Smooth muscle cell (in vitro differentiated cells): ENCODE measurements at regions not wholly inside any gene's neighbourhood (a gene's known extent, or its start where the extent isn't known, plus 50 kb on each side); places are given as distances from the start of the nearest gene placed in this dataset.

Experiments
- DNase-seq: peaks from one replicate; lab custom pipeline; 2025; ENCODE audit not compliant: unreplicated experiment; lab: John Stamatoyannopoulos, UW
- H2AFZ ChIP-seq: fragments of 200-600 bp; sonication (generic); 2 replicates; pipeline ENCODE4 v1.6.0; 2016; ENCODE audit warnings: antibody characterized with exemption, low read depth, mild to moderate bottlenecking
- H3F3A ChIP-seq: fragments of 200-600 bp; sonication (generic); 2 replicates; pipeline ENCODE4 v1.6.0; 2017; ENCODE audit warnings: antibody characterized with exemption, low read depth
- H3K27ac ChIP-seq: fragments of 200-600 bp; sonication (generic); 2 replicates; pipeline ENCODE4 v1.5.1; 2016; ENCODE audit warnings: low read depth, mild to moderate bottlenecking
- H3K27me3 ChIP-seq: fragments of 200-600 bp; sonication (generic); 2 replicates; pipeline ENCODE4 v1.6.1; 2016; ENCODE audit warnings: low read depth, mild to moderate bottlenecking
- H3K36me3 ChIP-seq: fragments of 200-600 bp; sonication (generic); 2 replicates; pipeline ENCODE4 v1.5.1; 2016; ENCODE audit warnings: low read depth
- H3K4me1 ChIP-seq: fragments of 200-600 bp; sonication (generic); 2 replicates; pipeline ENCODE4 v1.5.1; 2016; ENCODE audit warnings: low read depth
- H3K4me2 ChIP-seq: fragments of 200-600 bp; sonication (generic); 2 replicates; pipeline ENCODE4 v1.6.0; 2016; ENCODE audit warnings: mild to moderate bottlenecking
- H3K4me3 ChIP-seq: fragments of 200-600 bp; sonication (generic); 2 replicates; pipeline ENCODE4 v1.5.1; 2016; ENCODE audit warnings: mild to moderate bottlenecking
- H3K79me2 ChIP-seq: fragments of 200-600 bp; sonication (generic); 2 replicates; pipeline ENCODE4 v1.6.0; 2016; ENCODE audit warnings: low read depth, mild to moderate bottlenecking
- H3K9ac ChIP-seq: fragments of 200-600 bp; sonication (generic); 2 replicates; pipeline ENCODE4 v1.6.0; 2016; ENCODE audit warnings: low read depth
- H3K9me3 ChIP-seq: fragments of 200-600 bp; sonication (generic); replicated peaks from 2 replicates; pipeline ENCODE4 v1.5.1; 2016; ENCODE audit warnings: low read depth
- H4K20me1 ChIP-seq: fragments of 200-600 bp; sonication (generic); 2 replicates; pipeline ENCODE4 v1.6.0; 2016; ENCODE audit warnings: low read depth
- CTCF ChIP-seq: fragments of 200-600 bp; sonication (generic); IDR thresholded peaks from 2 replicates; pipeline ENCODE4 v1.5.1; 2017; ENCODE audit warnings: borderline replicate concordance, mild to moderate bottlenecking, antibody characterized with exemption; ENCODE audit not compliant: insufficient read depth, poor library complexity, severe bottlenecking
- WGBS: methylation state at CpG from one replicate; pipeline ENCODE4 v1.1.7; 2016; ENCODE audit warnings: low lambda C conversion rate; 5-methylcytosine and 5-hydroxymethylcytosine counted together

- H3K9me3 ChIP-seq = no peaks in the 10 kb centered on the region
These were observed 427.4 kb downstream of the AACS start for GRCh38 chr12:125492354-125493270.

GRCh38 chr12:125493704-125494308 lies 428.6 kb downstream of the AACS start:
- no peak for DNase-seq
- 100% methylated on average over 1 of the region's 14 CpGs for WGBS

More at GRCh38 chr12:125492354-125493270, 427.4 kb downstream of the AACS start:
- no peaks in the 10 kb centered on the region for H3F3A ChIP-seq
- no peaks in the 10 kb centered on the region for H3K27me3 ChIP-seq
- TF ChIP-seq CTCF = no peak
- H3K4me2 ChIP-seq = no peak overlapping the region
- no peak overlapping the region for H3K27ac ChIP-seq
- no peaks in the 10 kb centered on the region for H4K20me1 ChIP-seq
- H3K4me1 ChIP-seq = no peaks in the 10 kb centered on the region
- H3K4me3 ChIP-seq = no peak overlapping the region
- no peak for DNase-seq
- H3K36me3 ChIP-seq = no peaks in the 10 kb centered on the region
- no peak overlapping the region for H2AFZ ChIP-seq
- H3K9ac ChIP-seq = no peak overlapping the region
- 84% methylated on average over 20 of the region's 20 CpGs for WGBS
- no peaks in the 10 kb centered on the region for H3K79me2 ChIP-seq

GRCh38 chr12:125503128-125503527 lies 437.9 kb downstream of the AACS start:
- no peaks in the 10 kb centered on the region for H3K36me3 ChIP-seq
- no peaks in the 10 kb centered on the region for H3K9me3 ChIP-seq
- H2AFZ ChIP-seq = no peak overlapping the region
- H3K4me2 ChIP-seq = no peak overlapping the region
- no peaks in the 10 kb centered on the region for H4K20me1 ChIP-seq
- peaks cover 18% of the 10 kb centered on the region for H3K4me1 ChIP-seq
- no peak overlapping the region for H3K9ac ChIP-seq
- no peak overlapping the region for H3K27ac ChIP-seq
- H3F3A ChIP-seq = no peaks in the 10 kb centered on the region
- WGBS = 47% methylated on average over 6 of the region's 6 CpGs
- no peaks in the 10 kb centered on the region for H3K79me2 ChIP-seq
- H3K4me3 ChIP-seq = no peak overlapping the region
- H3K27me3 ChIP-seq = no peaks in the 10 kb centered on the region
- TF ChIP-seq CTCF = no peak
- DNase-seq = no peak

More at GRCh38 chr12:125493704-125494308, 428.6 kb downstream of the AACS start:
- TF ChIP-seq CTCF = no peak
- no peaks in the 10 kb centered on the region for H3K79me2 ChIP-seq
- no peak overlapping the region for H3K27ac ChIP-seq
- H4K20me1 ChIP-seq = no peaks in the 10 kb centered on the region
- no peak overlapping the region for H3K4me2 ChIP-seq
- H3K27me3 ChIP-seq = no peaks in the 10 kb centered on the region
- no peaks in the 10 kb centered on the region for H3K4me1 ChIP-seq
- H3K9me3 ChIP-seq = no peaks in the 10 kb centered on the region
- H3K9ac ChIP-seq = no peak overlapping the region
- no peak overlapping the region for H2AFZ ChIP-seq
- H3K4me3 ChIP-seq = no peak overlapping the region
- H3F3A ChIP-seq = no peaks in the 10 kb centered on the region
- no peaks in the 10 kb centered on the region for H3K36me3 ChIP-seq

- 67% methylated on average over 6 of the region's 6 CpGs for WGBS
- Histone ChIP-seq H3K27ac (no peak overlapping the region), H3K27me3 (no peaks in the 10 kb centered on the region), H3K9ac (no peak overlapping the region), H3K9me3 (no peaks in the 10 kb centered on the region), H3K4me3 (no peak overlapping the region), H3K79me2 (no peaks in the 10 kb centered on the region), H3K4me1 (no peaks in the 10 kb centered on the region), H3F3A (no peaks in the 10 kb centered on the region), H3K4me2 (no peak overlapping the region), H4K20me1 (no peaks in the 10 kb centered on the region), H3K36me3 (no peaks in the 10 kb centered on the region), H2AFZ (no peak overlapping the region)
- no peak for DNase-seq
- TF ChIP-seq CTCF = no peak
These were observed 444.0 kb downstream of the AACS start for GRCh38 chr12:125509195-125509594.
